ENCODE measurements at regions not wholly inside any gene's neighbourhood (a gene's known extent, or its start where the extent isn't known, plus 50 kb on each side); places are given as distances from the start of the nearest gene placed in this dataset.

DNA sequence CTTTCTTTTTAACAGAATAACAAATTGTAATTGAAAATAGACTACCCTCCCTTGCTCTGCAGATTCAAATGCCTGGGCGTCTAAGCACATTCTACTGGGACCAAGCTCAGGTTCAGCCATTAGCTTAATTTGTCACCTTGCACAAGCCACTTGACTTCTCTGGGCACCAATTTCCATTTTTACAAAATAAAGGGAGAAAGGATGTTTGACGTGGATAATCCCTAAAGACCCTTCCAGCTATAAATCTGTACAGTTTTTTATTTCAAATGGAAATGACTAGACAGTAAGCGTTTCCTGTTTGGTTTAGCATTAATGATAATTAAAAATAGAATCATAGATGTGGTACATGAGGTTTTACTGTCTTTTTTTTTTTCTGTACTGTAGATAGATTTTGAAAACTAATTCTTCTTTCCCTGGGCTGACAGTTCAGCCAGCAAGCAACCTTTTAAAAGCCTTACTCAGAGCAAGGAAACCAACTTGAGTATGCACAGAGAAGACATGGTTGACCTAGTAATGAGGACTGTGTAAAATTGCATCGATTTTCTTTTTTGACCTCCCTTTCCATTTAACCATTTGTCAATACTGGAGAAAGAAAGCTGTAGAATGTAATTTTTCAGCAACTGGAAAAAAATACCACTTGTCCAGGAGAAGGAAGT lies 1329.5 kb upstream of the CDH8 start:
- no peak overlapping the region for H3K4me3 ChIP-seq
- TF ChIP-seq CTCF (IDR thresholded peaks at IDR 0.05) (no peak), POLR2A (IDR thresholded peaks at IDR 0.05) (no peak)
- no peaks in the 10 kb centered on the region for H3K4me1 ChIP-seq
- no peaks in the 10 kb centered on the region for H3K27me3 ChIP-seq
- H3K9me3 ChIP-seq, result no peaks in the 10 kb centered on the region
- H3K36me3 ChIP-seq, result no peaks in the 10 kb centered on the region
- no peak overlapping the region for H3K27ac ChIP-seq
- DNase-seq, result no peak

GRCh38 chr16:63363738-63364137 lies 1327.5 kb upstream of the CDH8 start:
- H3K27ac ChIP-seq, result peak overlapping the region in 1 of 4 donors; percentile 69
- no peaks in the 10 kb centered on the region for H3K36me3 ChIP-seq
- no peaks in the 10 kb centered on the region for H3K9me3 ChIP-seq
- no peaks in the 10 kb centered on the region for H3K4me1 ChIP-seq
- DNase-seq, result no peak
- TF ChIP-seq POLR2A (IDR thresholded peaks at IDR 0.05) (no peak), CTCF (IDR thresholded peaks at IDR 0.05) (no peak)
- H3K4me3 ChIP-seq, result no peak overlapping the region
- no peaks in the 10 kb centered on the region for H3K27me3 ChIP-seq

GRCh38 chr16:63361032-63361624 lies 1324.9 kb upstream of the CDH8 start:
- no peak for DNase-seq
- no peaks in the 10 kb centered on the region for H3K36me3 ChIP-seq
- H3K4me1 ChIP-seq, result no peaks in the 10 kb centered on the region

DNA sequence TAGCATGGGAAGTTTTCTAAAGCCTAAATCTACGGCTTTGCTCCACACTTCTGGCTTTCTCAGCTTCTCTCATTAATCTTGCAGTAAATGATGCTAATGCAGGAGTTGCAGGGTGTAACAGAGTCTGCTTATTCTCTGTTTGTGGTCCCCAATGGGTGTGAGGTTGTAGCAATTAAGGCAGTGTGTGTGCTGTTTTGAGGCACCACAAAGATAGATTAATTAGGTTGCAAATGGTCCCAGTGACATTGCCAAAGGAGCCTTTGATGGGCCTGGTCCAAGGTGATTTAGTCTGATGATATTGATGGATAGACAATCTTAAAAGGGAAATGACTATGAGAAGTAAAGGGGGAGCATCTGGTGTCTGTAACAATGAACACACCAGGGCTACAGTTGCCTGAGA lies 1313.7 kb upstream of the CDH8 start:
- H3K4me1 ChIP-seq, result no peaks in the 10 kb centered on the region
- DNase-seq, result no peak
- no peak overlapping the region for H3K4me3 ChIP-seq
- TF ChIP-seq POLR2A (IDR thresholded peaks at IDR 0.05) (no peak), CTCF (IDR thresholded peaks at IDR 0.05) (no peak)
- no peaks in the 10 kb centered on the region for H3K27me3 ChIP-seq
- no peak overlapping the region for H3K27ac ChIP-seq
- H3K9me3 ChIP-seq, result no peaks in the 10 kb centered on the region
- no peaks in the 10 kb centered on the region for H3K36me3 ChIP-seq

More at GRCh38 chr16:63361032-63361624, 1324.9 kb upstream of the CDH8 start:
- no peak overlapping the region for H3K27ac ChIP-seq
- TF ChIP-seq POLR2A (IDR thresholded peaks at IDR 0.05) (no peak), CTCF (IDR thresholded peaks at IDR 0.05) (peak in 5 of 6 experiments; percentile 46 to 77 (median 72))
- H3K27me3 ChIP-seq, result no peaks in the 10 kb centered on the region
- no peaks in the 10 kb centered on the region for H3K9me3 ChIP-seq
- no peak overlapping the region for H3K4me3 ChIP-seq

GRCh38 chr16:63346000-63346399 lies 1309.8 kb upstream of the CDH8 start:
- Histone ChIP-seq H3K27me3 (no peaks in the 10 kb centered on the region), H3K27ac (no peak overlapping the region), H3K4me3 (no peak overlapping the region), H3K4me1 (no peaks in the 10 kb centered on the region), H3K36me3 (no peaks in the 10 kb centered on the region), H3K9me3 (no peaks in the 10 kb centered on the region)
- no peak for DNase-seq
- TF ChIP-seq POLR2A (IDR thresholded peaks at IDR 0.05) (no peak), CTCF (IDR thresholded peaks at IDR 0.05) (no peak)
